HEK293 (cell line): ENCODE measurements at regions not wholly inside any gene's neighbourhood (a gene's known extent, or its start where the extent isn't known, plus 50 kb on each side); places are given as distances from the start of the nearest gene placed in this dataset.

Source experiments
- CTCF ChIA-PET: fragments of 350-600 bp; formaldehyde crosslinking; extraction: SDS; loops from one replicate; lab custom pipeline; 2021; ENCODE audit warnings: antibody characterized with exemption; lab: Yijun Ruan, JAX
- POLR2A ChIA-PET: fragments of 300-600 bp; formaldehyde crosslinking; extraction: SDS; loops from one replicate; lab custom pipeline; 2020; ENCODE audit warnings: antibody characterized with exemption, inconsistent platforms; lab: Yijun Ruan, JAX
- H3K27ac ChIP-seq: fragments of 200-500 bp; sonication (Bioruptor generic); 2 replicates; pipeline ENCODE4 v1.5.1; 2014; ENCODE audit warnings: low read depth, low read length, control low read depth, inconsistent platforms; ENCODE audit errors: extremely low read depth
- H3K36me3 ChIP-seq, 2 experiments: fragments of 200-500 bp in 1 of 2; sonication (Bioruptor generic) in 1 of 2; 1 replicate in 1 of 2; 2 replicates in 1 of 2; pipeline ENCODE4 v1.5.1; 2014 to 2017; ENCODE audit warnings: inconsistent platforms in 2 of 2, low read length in 2 of 2; ENCODE audit not compliant: control insufficient read depth in 2 of 2, insufficient read depth in 1 of 2
- H3K4me1 ChIP-seq: fragments of 200-500 bp; sonication (Bioruptor generic); 2 replicates; pipeline ENCODE4 v1.5.1; 2014; ENCODE audit warnings: mild to moderate bottlenecking, low read length, inconsistent platforms; ENCODE audit not compliant: control insufficient read depth, insufficient read depth
- H3K4me3 ChIP-seq: 2 replicates; pipeline ENCODE4 v1.5.1; 2011; ENCODE audit warnings: low read depth, mild to moderate bottlenecking, control low read depth, low read length, moderate library complexity
- H3K9me3 ChIP-seq: fragments of 200-500 bp; sonication (Bioruptor generic); 2 replicates; pipeline ENCODE4 v1.5.1; 2014; ENCODE audit warnings: low read depth, low read length, inconsistent platforms; ENCODE audit not compliant: control insufficient read depth, insufficient read depth
- TCF7L2 ChIP-seq: IDR thresholded peaks from 2 replicates; pipeline ENCODE4 v1.6.1; 2011; ENCODE audit warnings: low read depth, mild to moderate bottlenecking, inconsistent platforms, low read length, moderate library complexity, borderline replicate concordance
- YY1 ChIP-seq: fragments of 450-650 bp; formaldehyde crosslinking; IDR thresholded peaks from 2 replicates; pipeline ENCODE4 v1.5.1; 2018; ENCODE audit warnings: missing biosample characterization, missing genetic modification characterization
- ZIC2 ChIP-seq: fragments of 450-650 bp; formaldehyde crosslinking; IDR thresholded peaks from 2 replicates; pipeline ENCODE4 v1.5.1; 2016; ENCODE audit warnings: missing biosample characterization, missing genetic modification characterization
- ZNF24 ChIP-seq: fragments of 450-650 bp; formaldehyde crosslinking; IDR thresholded peaks from 2 replicates; pipeline ENCODE4 v1.5.1; 2016; ENCODE audit warnings: missing biosample characterization, missing genetic modification characterization
- ZNF280D ChIP-seq: fragments of 450-650 bp; formaldehyde crosslinking; IDR thresholded peaks from 2 replicates; pipeline ENCODE4 v1.5.1; 2016; ENCODE audit warnings: missing biosample characterization, missing genetic modification characterization
- ZNF404 ChIP-seq: fragments of 450-650 bp; formaldehyde crosslinking; IDR thresholded peaks from 2 replicates; pipeline ENCODE4 v1.5.1; 2017; ENCODE audit warnings: missing biosample characterization, missing genetic modification characterization
- ZNF510 ChIP-seq: fragments of 450-650 bp; formaldehyde crosslinking; IDR thresholded peaks from 2 replicates; pipeline ENCODE4 v1.5.1; 2018; ENCODE audit warnings: mild to moderate bottlenecking, missing genetic modification characterization, missing biosample characterization; ENCODE audit not compliant: insufficient replicate concordance
- ZNF555 ChIP-seq: fragments of 450-650 bp; formaldehyde crosslinking; conservative IDR thresholded peaks from 2 replicates; pipeline ENCODE4 v1.5.1; 2017; ENCODE audit warnings: missing biosample characterization, mild to moderate bottlenecking, missing genetic modification characterization, inconsistent platforms
- ZNF610 ChIP-seq: fragments of 450-650 bp; formaldehyde crosslinking; IDR thresholded peaks from 2 replicates; pipeline ENCODE4 v1.5.1; 2016; ENCODE audit warnings: missing biosample characterization, missing genetic modification characterization, borderline replicate concordance
- ZNF623 ChIP-seq: fragments of 450-650 bp; formaldehyde crosslinking; IDR thresholded peaks from 2 replicates; pipeline ENCODE4 v1.5.1; 2016; ENCODE audit warnings: missing biosample characterization, missing genetic modification characterization
- ZNF791 ChIP-seq: fragments of 450-650 bp; formaldehyde crosslinking; IDR thresholded peaks from 2 replicates; pipeline ENCODE4 v1.5.1; 2016; ENCODE audit warnings: missing biosample characterization, missing genetic modification characterization
- ZNF792 ChIP-seq: fragments of 450-650 bp; formaldehyde crosslinking; IDR thresholded peaks from 2 replicates; pipeline ENCODE4 v1.5.1; 2016; ENCODE audit warnings: missing biosample characterization, missing genetic modification characterization
- ZSCAN30 ChIP-seq: fragments of 450-650 bp; IDR thresholded peaks from 2 replicates; pipeline ENCODE4 v1.5.1; 2018; ENCODE audit warnings: missing biosample characterization, mild to moderate bottlenecking, missing genetic modification characterization, moderate library complexity
- TF ChIP-seq, protein P1 (sequence below): fragments of 450-650 bp; formaldehyde crosslinking; IDR thresholded peaks from 2 replicates; pipeline ENCODE4 v1.5.1; 2016; ENCODE audit warnings: missing biosample characterization, missing genetic modification characterization
- TF ChIP-seq, protein P2 (sequence below): fragments of 450-650 bp; formaldehyde crosslinking; IDR thresholded peaks from 2 replicates; pipeline ENCODE4 v1.5.1; 2016; ENCODE audit warnings: missing biosample characterization, missing genetic modification characterization

- POLR2A ChIA-PET, result no interaction called here
- H3K4me1 ChIP-seq, result no peaks in the 10 kb centered on the region
- TF ChIP-seq, protein P1, sequence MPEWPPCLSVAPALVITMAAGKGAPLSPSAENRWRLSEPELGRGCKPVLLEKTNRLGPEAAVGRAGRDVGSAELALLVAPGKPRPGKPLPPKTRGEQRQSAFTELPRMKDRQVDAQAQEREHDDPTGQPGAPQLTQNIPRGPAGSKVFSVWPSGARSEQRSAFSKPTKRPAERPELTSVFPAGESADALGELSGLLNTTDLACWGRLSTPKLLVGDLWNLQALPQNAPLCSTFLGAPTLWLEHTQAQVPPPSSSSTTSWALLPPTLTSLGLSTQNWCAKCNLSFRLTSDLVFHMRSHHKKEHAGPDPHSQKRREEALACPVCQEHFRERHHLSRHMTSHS (tag by site-specific recombination), result no peak
- no peak for TF ChIP-seq ZNF510 (tag by site-specific recombination)
- no peak for TF ChIP-seq ZSCAN30 (tag by site-specific recombination)
- no peak for TF ChIP-seq TCF7L2
- H3K36me3 ChIP-seq, result no peaks in the 10 kb centered on the region
- no peak overlapping the region for H3K4me3 ChIP-seq
- no peak overlapping the region for H3K27ac ChIP-seq
- H3K9me3 ChIP-seq, result no peaks in the 10 kb centered on the region
- CTCF ChIA-PET, result no interaction called here
Observed at GRCh38 chr11:70544774-70545609, 146.7 kb downstream of the CTTN start.

GRCh38 chr11:70545610-70545912, 147.2 kb downstream of the CTTN start:
- Histone ChIP-seq H3K4me1 (no peaks in the 10 kb centered on the region), H3K27ac (no peak overlapping the region), H3K9me3 (no peaks in the 10 kb centered on the region), H3K36me3 (no peaks in the 10 kb centered on the region), H3K4me3 (no peak overlapping the region)
- ChIA-PET POLR2A (no interaction called here), CTCF (no interaction called here)
- TF ChIP-seq ZIC2 (tag by site-specific recombination), result 0 out of 2 replicates have a peak, but pooled peaks have one; percentile 17
- TF ChIP-seq ZNF280D, result no peak
- no peak for TF ChIP-seq ZNF792 (tag by site-specific recombination)

DNA sequence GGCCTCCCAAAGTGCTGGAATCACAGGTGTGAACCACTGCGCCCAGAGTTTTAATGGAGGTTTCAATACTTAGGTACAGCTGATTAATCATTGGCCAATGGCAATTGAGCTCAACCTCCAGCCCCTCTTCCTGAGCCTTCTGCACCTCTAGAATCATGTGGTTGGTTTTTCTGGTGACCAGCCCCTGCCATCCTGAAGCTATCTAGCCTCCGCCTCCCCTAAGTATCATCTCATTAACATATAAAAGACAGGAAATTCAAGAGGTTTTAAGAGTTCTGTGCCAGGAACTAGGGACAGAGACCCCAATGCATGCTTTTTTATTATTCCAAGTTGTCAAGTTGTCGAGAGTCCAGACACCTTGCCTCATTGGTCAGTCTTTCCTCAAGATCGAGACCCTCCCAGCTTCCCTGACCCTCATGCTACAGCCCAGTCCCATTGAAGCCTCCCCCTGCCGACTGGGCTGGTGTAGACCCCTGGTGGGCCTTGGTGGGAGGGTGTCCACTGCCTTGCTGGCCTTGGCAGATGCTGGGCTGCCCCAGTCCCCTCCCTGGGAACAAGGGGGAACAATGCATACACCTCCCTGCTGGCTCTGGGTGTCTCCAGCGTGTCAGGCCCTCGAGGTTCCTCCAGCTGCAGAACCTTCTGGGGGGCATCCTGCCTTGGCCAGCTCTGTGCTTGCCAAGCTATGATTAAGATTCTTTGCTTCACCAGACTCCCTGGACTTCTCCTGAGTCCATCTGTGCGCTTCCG, 148.0 kb downstream of the CTTN start:
- Histone ChIP-seq H3K4me1 (no peaks in the 10 kb centered on the region), H3K9me3 (no peaks in the 10 kb centered on the region), H3K36me3 (no peaks in the 10 kb centered on the region), H3K4me3 (no peak overlapping the region), H3K27ac (no peak overlapping the region)
- TF ChIP-seq ZNF24 (tag by site-specific recombination) (no peak), YY1 (tag by site-specific recombination) (no peak), ZNF555 (tag by site-specific recombination) (no peak), ZNF404 (no peak), ZNF623 (tag by site-specific recombination) (no peak), ZNF791 (tag by site-specific recombination) (no peak), ZNF610 (tag by site-specific recombination) (no peak)
- TF ChIP-seq, protein P2, sequence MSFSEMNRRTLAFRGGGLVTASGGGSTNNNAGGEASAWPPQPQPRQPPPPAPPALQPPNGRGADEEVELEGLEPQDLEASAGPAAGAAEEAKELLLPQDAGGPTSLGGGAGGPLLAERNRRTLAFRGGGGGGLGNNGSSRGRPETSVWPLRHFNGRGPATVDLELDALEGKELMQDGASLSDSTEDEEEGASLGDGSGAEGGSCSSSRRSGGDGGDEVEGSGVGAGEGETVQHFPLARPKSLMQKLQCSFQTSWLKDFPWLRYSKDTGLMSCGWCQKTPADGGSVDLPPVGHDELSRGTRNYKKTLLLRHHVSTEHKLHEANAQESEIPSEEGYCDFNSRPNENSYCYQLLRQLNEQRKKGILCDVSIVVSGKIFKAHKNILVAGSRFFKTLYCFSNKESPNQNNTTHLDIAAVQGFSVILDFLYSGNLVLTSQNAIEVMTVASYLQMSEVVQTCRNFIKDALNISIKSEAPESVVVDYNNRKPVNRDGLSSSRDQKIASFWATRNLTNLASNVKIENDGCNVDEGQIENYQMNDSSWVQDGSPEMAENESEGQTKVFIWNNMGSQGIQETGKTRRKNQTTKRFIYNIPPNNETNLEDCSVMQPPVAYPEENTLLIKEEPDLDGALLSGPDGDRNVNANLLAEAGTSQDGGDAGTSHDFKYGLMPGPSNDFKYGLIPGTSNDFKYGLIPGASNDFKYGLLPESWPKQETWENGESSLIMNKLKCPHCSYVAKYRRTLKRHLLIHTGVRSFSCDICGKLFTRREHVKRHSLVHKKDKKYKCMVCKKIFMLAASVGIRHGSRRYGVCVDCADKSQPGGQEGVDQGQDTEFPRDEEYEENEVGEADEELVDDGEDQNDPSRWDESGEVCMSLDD (tag by site-specific recombination), result no peak
- CTCF ChIA-PET, result no interaction called here
- POLR2A ChIA-PET, result no interaction called here
